MG63 (cell line): ENCODE measurements at regions not wholly inside any gene's neighbourhood (a gene's known extent, or its start where the extent isn't known, plus 50 kb on each side); places are given as distances from the start of the nearest gene placed in this dataset.

Experiments
- DNase-seq: peaks from one replicate; pipeline ENCODE4 v3.0.0-alpha.2; 2020
- H3K27me3 ChIP-seq: fragments of 250-450 bp; sonication (Bioruptor Pico); 2 replicates; pipeline ENCODE4 v1.5.1; 2020; ENCODE audit warnings: mild to moderate bottlenecking, moderate library complexity
- H3K36me3 ChIP-seq: fragments of 250-450 bp; sonication (Bioruptor Pico); 2 replicates; pipeline ENCODE4 v1.5.1; 2020; ENCODE audit warnings: mild to moderate bottlenecking, moderate library complexity
- H3K4me3 ChIP-seq: fragments of 250-450 bp; sonication (Bioruptor Pico); 2 replicates; pipeline ENCODE4 v1.5.1; 2020; ENCODE audit warnings: mild to moderate bottlenecking, moderate library complexity
- H3K9me3 ChIP-seq: fragments of 250-450 bp; sonication (Bioruptor Pico); 2 replicates; pipeline ENCODE4 v1.5.1; 2020; ENCODE audit warnings: mild to moderate bottlenecking, moderate library complexity

GRCh38 chr3:197349368-197349767 lies 51.0 kb upstream of the DLG1 start:
- Histone ChIP-seq H3K27me3 (no peaks in the 10 kb centered on the region), H3K9me3 (no peaks in the 10 kb centered on the region), H3K36me3 (no peaks in the 10 kb centered on the region), H3K4me3 (no peak overlapping the region)
- no peak for DNase-seq
